GM19025 (cell line): ENCODE measurements at regions not wholly inside any gene's neighbourhood (a gene's known extent, or its start where the extent isn't known, plus 50 kb on each side); places are given as distances from the start of the nearest gene placed in this dataset.
"Not testable (repeated sequence)": the region's sequence is repeated elsewhere in the genome, so short reads cannot be mapped to it uniquely, and the experiment has no call there.

Experiments
- ATAC-seq: cut with Tn5 transposase; IDR thresholded peaks from one replicate; pipeline ENCODE4 v1.9.1; 2021; ENCODE audit warnings: mild to moderate bottlenecking, low read depth, moderate library complexity; ENCODE audit not compliant: unreplicated experiment

- no peak for ATAC-seq
Observed at GRCh38 chr14:30214014-30214413, 286.4 kb upstream of the PRKD1 start.

GRCh38 chr14:30214461-30215090 is 286.9 kb upstream of the PRKD1 start:
- no peak for ATAC-seq

- no peak for ATAC-seq
Observed at GRCh38 chr14:30218907-30219306, 291.3 kb upstream of the PRKD1 start.

GRCh38 chr14:30221546-30221945 is 293.9 kb upstream of the PRKD1 start:
- ATAC-seq: no peak

GRCh38 chr14:30223385-30223785 is 295.7 kb upstream of the PRKD1 start:
- ATAC-seq: no peak

- no peak for ATAC-seq
Observed at GRCh38 chr14:30223966-30224365, 296.3 kb upstream of the PRKD1 start.

- no peak for ATAC-seq
Observed at GRCh38 chr14:30225176-30225575, 297.5 kb upstream of the PRKD1 start.

GRCh38 chr14:30227436-30227835 is 299.8 kb upstream of the PRKD1 start:
- no peak for ATAC-seq

- ATAC-seq: no peak
Observed at GRCh38 chr14:30227876-30228275, 300.2 kb upstream of the PRKD1 start.

GRCh38 chr14:30230719-30231118 is 303.1 kb upstream of the PRKD1 start:
- ATAC-seq: no peak

GRCh38 chr14:30234966-30235365 is 307.3 kb upstream of the PRKD1 start:
- no peak for ATAC-seq

GRCh38 chr14:30235485-30235884 is 307.8 kb upstream of the PRKD1 start:
- ATAC-seq: no peak

GRCh38 chr14:30238936-30239335 is 311.3 kb upstream of the PRKD1 start:
- no peak for ATAC-seq

GRCh38 chr14:30240018-30240417 is 312.4 kb upstream of the PRKD1 start:
- no peak for ATAC-seq

GRCh38 chr14:30240685-30241084 is 313.0 kb upstream of the PRKD1 start:
- no peak for ATAC-seq

GRCh38 chr14:30242744-30243143 is 315.1 kb upstream of the PRKD1 start:
- no peak for ATAC-seq

GRCh38 chr14:30243207-30243606 is 315.6 kb upstream of the PRKD1 start:
- no peak for ATAC-seq

- ATAC-seq: no peak
Observed at GRCh38 chr14:30243805-30244204, 315.2 kb upstream of the G2E3 start.

- ATAC-seq: not testable (repeated sequence)
Observed at GRCh38 chr14:30244348-30244747, 314.6 kb upstream of the G2E3 start.

GRCh38 chr14:30251017-30251416 is 307.9 kb upstream of the G2E3 start:
- ATAC-seq: no peak

GRCh38 chr14:30251557-30252100 is 307.3 kb upstream of the G2E3 start:
- ATAC-seq: no peak

GRCh38 chr14:30252151-30252550 is 306.8 kb upstream of the G2E3 start:
- ATAC-seq: no peak
